A549 (cell line): ENCODE measurements at regions not wholly inside any gene's neighbourhood (a gene's known extent, or its start where the extent isn't known, plus 50 kb on each side); places are given as distances from the start of the nearest gene placed in this dataset.

Source experiments
- ATAC-seq, 2 experiments: fragments of 200-7000 bp in 1 of 2; fragments of >200 bp in 1 of 2; cut with Nextera tagmentation in 1 of 2; cut with Tn5 transposase in 1 of 2; 3 replicates each; pipeline versions ENCODE4 v1.8.0 to v1.9.1; 2018 to 2020; ENCODE audit warnings: mild to moderate bottlenecking in 1 of 2, moderate library complexity in 1 of 2
- CTCF ChIA-PET: fragments of 300-600 bp; sonication (Branson Sonifier 250); formaldehyde crosslinking; extraction: SDS; loops from one replicate; lab custom pipeline; 2021; ENCODE audit warnings: antibody characterized with exemption, inconsistent platforms; lab: Yijun Ruan, JAX
- POLR2A ChIA-PET: fragments of 350-600 bp; formaldehyde crosslinking; extraction: SDS; loops from one replicate; lab custom pipeline; 2021; ENCODE audit warnings: antibody characterized with exemption, inconsistent platforms; lab: Yijun Ruan, JAX
- DNase-seq, 2 experiments: peaks; one replicate each; pipeline versions ENCODE4 v3.0.0 to v3.0.0-alpha.2; 2011 to 2016; ENCODE audit warnings: low read depth in 1 of 2, low spot score in 1 of 2
- FAIRE-seq: peaks from 2 replicates; lab custom pipeline; 2011; peaks lifted over from hg19 to GRCh38; lab: Jason Lieb, UNC
- H3K27ac ChIP-seq, 2 experiments: fragments of >200 bp; sonication (Bioruptor Twin); formaldehyde crosslinking; 3 replicates each; pipeline ENCODE4 v1.5.1; 2016 to 2017
- H3K4me1 ChIP-seq: fragments of >200 bp; sonication (Bioruptor Twin); formaldehyde crosslinking; 3 replicates; pipeline ENCODE4 v1.6.1; 2016
- H3K4me2 ChIP-seq: fragments of >200 bp; sonication (Bioruptor Twin); formaldehyde crosslinking; 3 replicates; pipeline ENCODE4 v1.6.1; 2016
- H3K4me3 ChIP-seq: fragments of >200 bp; sonication (Bioruptor Twin); formaldehyde crosslinking; 3 replicates; pipeline ENCODE4 v1.5.1; 2016
- H3K9me3 ChIP-seq: fragments of >200 bp; sonication (Bioruptor Twin); formaldehyde crosslinking; 3 replicates; pipeline ENCODE4 v1.6.1; 2016
- CEBPB ChIP-seq, 2 experiments: fragments of >200 bp in 1 of 2; sonication (Bioruptor Twin) in 1 of 2; formaldehyde crosslinking in 1 of 2; IDR thresholded peaks; 2 replicates each; pipeline ENCODE4 v1.6.1; 2012 to 2016
- CTCF ChIP-seq: fragments of >200 bp; sonication (Bioruptor Twin); formaldehyde crosslinking; IDR thresholded peaks from 3 replicates; pipeline ENCODE4 v1.5.1; 2016
- EHMT2 ChIP-seq: fragments of 200-600 bp; sonication (generic); IDR thresholded peaks from 2 replicates; pipeline ENCODE4 v1.6.1; 2016; ENCODE audit warnings: antibody characterized with exemption, low read depth, mild to moderate bottlenecking, moderate library complexity
- ELK1 ChIP-seq: fragments of 150-350 bp; IDR thresholded peaks from 2 replicates; pipeline ENCODE4 v1.6.1; 2014; ENCODE audit warnings: low read depth, mild to moderate bottlenecking, low read length
- EP300 ChIP-seq, 2 experiments: fragments of >200 bp; sonication (Bioruptor Twin); formaldehyde crosslinking; IDR thresholded peaks; 2 replicates in 1 of 2; 3 replicates in 1 of 2; pipeline ENCODE4 v1.6.1; 2016 to 2017
- FOSL2 ChIP-seq, 2 experiments: fragments of 450-650 bp in 1 of 2; fragments of >200 bp in 1 of 2; sonication (Bioruptor Twin) in 1 of 2; formaldehyde crosslinking; IDR thresholded peaks; 2 replicates each; pipeline versions ENCODE4 v1.5.0 to v1.6.1; 2016 to 2020; ENCODE audit warnings: mild to moderate bottlenecking in 1 of 2, moderate library complexity in 1 of 2
- FOXS1 ChIP-seq: fragments of 250-450 bp; sonication (Bioruptor Pico); IDR thresholded peaks from 2 replicates; pipeline ENCODE4 v1.5.0; 2020; ENCODE audit warnings: mild to moderate bottlenecking, moderate library complexity
- HDAC2 ChIP-seq: fragments of 200-600 bp; sonication (generic); IDR thresholded peaks from 2 replicates; pipeline ENCODE4 v1.6.1; 2016
- HES2 ChIP-seq: fragments of >200 bp; sonication (Bioruptor Twin); formaldehyde crosslinking; IDR thresholded peaks from 2 replicates; pipeline ENCODE4 v1.6.1; 2016
- HEYL ChIP-seq: fragments of 250-450 bp; sonication (Bioruptor Pico); IDR thresholded peaks from 2 replicates; pipeline ENCODE4 v1.8.0; 2021; ENCODE audit warnings: mild to moderate bottlenecking, moderate library complexity
- JUN ChIP-seq, 2 experiments: fragments of >200 bp; sonication (Bioruptor Twin); formaldehyde crosslinking; IDR thresholded peaks; 2 replicates in 1 of 2; 3 replicates in 1 of 2; pipeline ENCODE4 v1.6.1; 2016 to 2017
- MAX ChIP-seq: IDR thresholded peaks from 2 replicates; pipeline ENCODE4 v1.6.1; 2012
- NPAS2 ChIP-seq: fragments of 250-450 bp; sonication (Bioruptor Pico); IDR thresholded peaks from 2 replicates; pipeline ENCODE4 v1.8.0; 2022; ENCODE audit warnings: mild to moderate bottlenecking, moderate library complexity, borderline replicate concordance
- NR3C1 ChIP-seq: fragments of >200 bp; sonication (Bioruptor Twin); formaldehyde crosslinking; IDR thresholded peaks from 3 replicates; pipeline ENCODE4 v1.6.1; 2017
- POLR2A ChIP-seq: IDR thresholded peaks from 2 replicates; pipeline ENCODE4 v1.6.1; 2012; ENCODE audit warnings: mild to moderate bottlenecking, low read length
- POLR2AphosphoS2 ChIP-seq: conservative IDR thresholded peaks from 2 replicates; pipeline ENCODE4 v1.6.1; 2012; ENCODE audit warnings: low read length, improper control_type of control experiment, inconsistent platforms
- RAD21 ChIP-seq, 2 experiments: fragments of >200 bp in 1 of 2; sonication (Bioruptor Twin) in 1 of 2; formaldehyde crosslinking in 1 of 2; IDR thresholded peaks in 1 of 2; conservative IDR thresholded peaks in 1 of 2; 2 replicates in 1 of 2; 3 replicates in 1 of 2; pipeline ENCODE4 v1.6.1; 2012 to 2018; ENCODE audit warnings: inconsistent platforms in 1 of 2
- RARB ChIP-seq: fragments of 250-450 bp; sonication (Bioruptor Pico); IDR thresholded peaks from 2 replicates; pipeline ENCODE4 v1.8.0; 2021; ENCODE audit warnings: mild to moderate bottlenecking, moderate library complexity
- RFX5 ChIP-seq: fragments of 450-650 bp; IDR thresholded peaks from 2 replicates; pipeline ENCODE4 v1.7.1; 2014; ENCODE audit warnings: antibody characterized with exemption, mild to moderate bottlenecking, moderate library complexity
- USF2 ChIP-seq: fragments of 450-650 bp; IDR thresholded peaks from 2 replicates; pipeline ENCODE4 v1.6.1; 2014; ENCODE audit warnings: antibody characterized with exemption
- ZC3H11A ChIP-seq: fragments of 450-650 bp; IDR thresholded peaks from 2 replicates; pipeline ENCODE4 v1.6.1; 2014; ENCODE audit warnings: antibody characterized with exemption, mild to moderate bottlenecking
- ZFP36 ChIP-seq: fragments of 450-650 bp; IDR thresholded peaks from 2 replicates; pipeline ENCODE4 v1.6.1; 2014; ENCODE audit warnings: borderline replicate concordance; ENCODE audit not compliant: partially characterized antibody
- ZNF302 ChIP-seq: fragments of 250-450 bp; sonication (Bioruptor Pico); IDR thresholded peaks from 2 replicates; pipeline ENCODE4 v1.9.0; 2021; ENCODE audit warnings: inconsistent platforms, mild to moderate bottlenecking, moderate library complexity
- WGBS: methylation state at CpG from one replicate; pipeline ENCODE4 v1.1.6; 2017; ENCODE audit errors: missing lambda C conversion rate; 5-methylcytosine and 5-hydroxymethylcytosine counted together

- Histone ChIP-seq H3K4me1 (peaks cover 8% of the 10 kb centered on the region), H3K4me3 (peak overlapping the region; percentile 47), H3K4me2 (peak overlapping the region; percentile 84), H3K27ac (peak overlapping the region; percentile 80 to 93), H3K9me3 (no peaks in the 10 kb centered on the region)
- ATAC-seq (peak; percentile 55 to 71; a peak in 4 of 6 replicates), FAIRE-seq (no peak), DNase-seq (no peak)
- POLR2A ChIA-PET, result interaction anchor here (0.8 to 1.3 kb wide), 6 partner anchors 22 to 259 kb away, joined by 3 to 5 read pairs (median 4); partner anchors contain the start of gene IER5L
- 58% methylated on average over 68 of the region's 78 CpGs for whole genome bisulfite sequencing
- CTCF ChIA-PET, result interaction anchor here (0.7 to 3.0 kb wide), 5 partner anchors 8 to 263 kb away, joined by 3 to 11 read pairs (median 4); no protein-coding TSS in a partner anchor
- TF ChIP-seq HEYL (CRISPR knock-in tag) (no peak), MAX (peak; percentile 58), RAD21 (conservative IDR thresholded peaks at IDR 0.05 in 1 of 2, IDR thresholded peaks at IDR 0.05 in 1 of 2) (peak in 1 of 2 experiments; percentile 15; a peak in 1 of 5 replicates), EHMT2 (no peak)
Observed at GRCh38 chr9:129436751-129437625, 183.9 kb downstream of the C9orf50 start.

GRCh38 chr9:129435988-129436717 is 184.7 kb downstream of the C9orf50 start:
- no peak for TF ChIP-seq POLR2A
- no peak for TF ChIP-seq HDAC2
- TF ChIP-seq NR3C1, result no peak
- TF ChIP-seq ELK1, result no peak
- TF ChIP-seq FOXS1 (CRISPR knock-in tag), result no peak
- no peak for TF ChIP-seq NPAS2
- TF ChIP-seq, all 56 proteins: peak for 0
- no peak overlapping the region for H3K4me3 ChIP-seq
- no peak for DNase-seq
- ChIA-PET POLR2A (interaction anchor here (0.8 to 1.3 kb wide), 5 partner anchors 23 to 258 kb away, joined by 4 to 5 read pairs (median 4); partner anchors contain the start of gene IER5L), CTCF (interaction anchor here (1.0 to 3.0 kb wide), 5 partner anchors 9 to 262 kb away, joined by 3 to 11 read pairs (median 3); no protein-coding TSS in a partner anchor)
- no peak for ATAC-seq
- 79% methylated on average over 29 of the region's 30 CpGs for WGBS
- H3K4me1 ChIP-seq, result peaks cover 8% of the 10 kb centered on the region
- no peaks in the 10 kb centered on the region for H3K9me3 ChIP-seq
- peak overlapping the region in 1 of 2 experiments; percentile 93; a peak in 4 of 6 replicates for H3K27ac ChIP-seq
- no peak for FAIRE-seq
- H3K4me2 ChIP-seq, result no peak overlapping the region; the same call in 2 of the 3 replicates

- no peak overlapping the region for H3K4me3 ChIP-seq
- 81% methylated on average over 12 of the region's 12 CpGs for WGBS
- POLR2A ChIA-PET, result no interaction called here
- H3K27ac ChIP-seq, result peak overlapping the region in 1 of 2 experiments; percentile 93; a peak in 2 of 6 replicates
- CTCF ChIA-PET, result interaction anchor here (0.7 to 3.0 kb wide), 5 partner anchors 8 to 261 kb away, joined by 3 to 11 read pairs (median 3); no protein-coding TSS in a partner anchor
- ATAC-seq (0 out of 6 replicates have a peak, but pooled peaks of 1 of the 2 experiments have one; percentile 5), DNase-seq (no peak), FAIRE-seq (no peak)
- H3K9me3 ChIP-seq, result no peaks in the 10 kb centered on the region
- no peak overlapping the region for H3K4me2 ChIP-seq
- H3K4me1 ChIP-seq, result peaks cover 8% of the 10 kb centered on the region
- TF ChIP-seq POLR2A (no peak), POLR2AphosphoS2 (no peak), ZNF302 (CRISPR knock-in tag) (no peak), USF2 (no peak), ZC3H11A (no peak), HES2 (no peak), FOSL2 (IDR thresholded peaks at IDR 0.05) (no peak), FOSL2 (CRISPR knock-in tag; IDR thresholded peaks at IDR 0.05) (no peak), ELK1 (no peak), NR3C1 (no peak), JUN (IDR thresholded peaks at IDR 0.05) (no peak), RFX5 (no peak), RARB (CRISPR knock-in tag) (no peak), EP300 (IDR thresholded peaks at IDR 0.05) (no peak), ZFP36 (no peak), CEBPB (IDR thresholded peaks at IDR 0.05) (no peak), CTCF (no peak)
Observed at GRCh38 chr9:129435291-129435690, 185.6 kb downstream of the C9orf50 start.
